GM12872 (cell line): ENCODE measurements at regions not wholly inside any gene's neighbourhood (a gene's known extent, or its start where the extent isn't known, plus 50 kb on each side); places are given as distances from the start of the nearest gene placed in this dataset.

Source experiments
- TF ChIP-seq, protein P1 (sequence below): IDR thresholded peaks from 3 replicates; pipeline ENCODE4 v1.5.1; 2011; ENCODE audit warnings: low read depth, mild to moderate bottlenecking, low read length, moderate library complexity; ENCODE audit not compliant: insufficient read depth

DNA sequence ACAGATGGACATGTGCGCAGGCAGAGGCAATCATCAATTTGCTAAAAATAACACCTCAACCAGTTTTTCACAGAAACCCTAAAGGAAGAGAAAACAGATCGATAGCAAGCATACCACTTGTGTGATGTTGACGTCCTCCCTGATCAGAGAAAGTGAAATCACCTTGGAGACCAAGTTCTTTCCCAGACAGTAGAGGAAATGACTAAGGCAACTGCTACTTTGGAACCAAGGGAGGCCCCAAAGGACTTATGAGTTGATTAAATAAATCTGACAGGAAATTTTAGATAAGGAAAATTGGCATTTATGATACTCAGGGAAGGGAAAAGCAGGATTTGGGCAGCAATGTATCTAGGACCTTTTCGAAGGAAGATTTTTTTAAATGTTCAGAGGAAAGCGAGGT, 267.1 kb upstream of the ASIC2 start:
- TF ChIP-seq, protein P1, sequence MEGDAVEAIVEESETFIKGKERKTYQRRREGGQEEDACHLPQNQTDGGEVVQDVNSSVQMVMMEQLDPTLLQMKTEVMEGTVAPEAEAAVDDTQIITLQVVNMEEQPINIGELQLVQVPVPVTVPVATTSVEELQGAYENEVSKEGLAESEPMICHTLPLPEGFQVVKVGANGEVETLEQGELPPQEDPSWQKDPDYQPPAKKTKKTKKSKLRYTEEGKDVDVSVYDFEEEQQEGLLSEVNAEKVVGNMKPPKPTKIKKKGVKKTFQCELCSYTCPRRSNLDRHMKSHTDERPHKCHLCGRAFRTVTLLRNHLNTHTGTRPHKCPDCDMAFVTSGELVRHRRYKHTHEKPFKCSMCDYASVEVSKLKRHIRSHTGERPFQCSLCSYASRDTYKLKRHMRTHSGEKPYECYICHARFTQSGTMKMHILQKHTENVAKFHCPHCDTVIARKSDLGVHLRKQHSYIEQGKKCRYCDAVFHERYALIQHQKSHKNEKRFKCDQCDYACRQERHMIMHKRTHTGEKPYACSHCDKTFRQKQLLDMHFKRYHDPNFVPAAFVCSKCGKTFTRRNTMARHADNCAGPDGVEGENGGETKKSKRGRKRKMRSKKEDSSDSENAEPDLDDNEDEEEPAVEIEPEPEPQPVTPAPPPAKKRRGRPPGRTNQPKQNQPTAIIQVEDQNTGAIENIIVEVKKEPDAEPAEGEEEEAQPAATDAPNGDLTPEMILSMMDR, result no peak

DNA sequence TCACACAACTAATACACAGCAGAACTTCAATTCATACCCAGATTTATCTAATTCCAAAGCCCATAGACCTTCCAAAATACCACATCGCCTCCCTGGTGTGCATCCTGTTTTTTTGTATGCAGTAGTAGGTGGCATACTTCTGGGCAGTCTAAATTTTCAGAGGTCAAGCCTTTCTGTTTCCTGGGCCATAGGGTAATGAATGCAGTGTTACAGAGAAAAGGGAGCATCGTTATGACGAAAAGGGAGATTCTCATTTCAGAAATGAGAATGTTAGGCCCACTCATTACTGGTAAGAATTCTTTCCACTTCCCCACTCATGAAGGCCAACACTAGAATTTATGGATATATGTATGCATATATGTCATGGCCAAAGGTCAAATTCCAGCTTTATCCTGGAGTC, 267.8 kb upstream of the ASIC2 start:
- TF ChIP-seq, protein P1, result no peak

DNA sequence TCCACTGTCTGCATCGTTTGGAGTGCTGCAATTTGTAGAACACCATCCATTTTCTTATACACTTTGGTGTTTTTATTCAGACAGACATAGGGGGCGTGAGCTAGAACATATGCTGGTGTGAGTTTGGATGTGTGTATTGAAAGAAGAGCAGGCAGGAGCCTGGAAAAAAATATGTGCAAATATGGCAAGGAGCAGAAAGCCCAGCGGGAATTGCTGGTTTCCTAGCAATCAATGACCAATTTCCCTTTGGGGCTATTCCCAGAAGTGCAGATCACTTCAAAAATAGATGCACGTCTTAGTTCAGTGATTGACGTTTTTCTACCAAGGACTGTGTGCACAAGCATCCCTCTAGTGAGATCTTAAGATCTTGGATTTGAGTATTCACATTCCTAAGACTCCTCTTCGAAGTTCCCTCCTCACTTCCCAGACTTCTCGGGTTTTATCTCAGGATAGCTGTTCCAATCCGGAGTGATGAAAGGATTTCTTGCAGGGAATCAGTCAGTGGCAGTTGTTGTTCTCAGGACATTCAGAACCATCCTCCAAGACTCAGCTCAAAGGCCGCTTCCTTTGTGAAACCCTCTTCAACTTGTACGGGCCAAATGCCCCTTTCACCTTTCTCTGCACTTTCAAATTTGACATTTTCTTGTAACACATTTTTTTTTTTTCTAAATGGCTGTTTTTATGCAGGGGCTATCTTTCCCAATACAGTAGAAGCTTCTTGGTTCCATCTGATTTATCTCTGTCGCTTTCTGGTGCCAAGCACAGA, 268.7 kb upstream of the ASIC2 start:
- TF ChIP-seq, protein P1, result no peak

DNA sequence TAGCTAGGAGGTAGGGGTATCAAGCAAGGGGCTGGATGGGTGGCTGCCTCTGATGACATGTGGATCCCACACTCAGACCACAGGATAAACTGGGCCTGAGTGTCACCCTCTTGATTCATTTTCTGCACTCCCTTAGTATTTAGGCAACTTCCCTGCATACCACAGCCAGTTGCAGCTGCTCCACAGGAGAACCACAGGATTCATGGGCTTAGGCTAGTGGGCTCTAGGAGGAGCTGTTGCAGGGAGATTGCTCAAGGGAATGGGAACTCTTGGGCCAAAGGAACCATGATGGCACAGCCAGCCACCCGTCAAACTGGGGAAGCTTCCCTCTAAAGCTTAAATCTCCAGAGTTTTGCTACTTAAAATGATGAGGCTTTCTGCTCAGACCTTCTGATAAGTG, 269.7 kb upstream of the ASIC2 start:
- TF ChIP-seq, protein P1, result 0 out of 3 replicates have a peak, but pooled peaks have one; percentile 2

DNA sequence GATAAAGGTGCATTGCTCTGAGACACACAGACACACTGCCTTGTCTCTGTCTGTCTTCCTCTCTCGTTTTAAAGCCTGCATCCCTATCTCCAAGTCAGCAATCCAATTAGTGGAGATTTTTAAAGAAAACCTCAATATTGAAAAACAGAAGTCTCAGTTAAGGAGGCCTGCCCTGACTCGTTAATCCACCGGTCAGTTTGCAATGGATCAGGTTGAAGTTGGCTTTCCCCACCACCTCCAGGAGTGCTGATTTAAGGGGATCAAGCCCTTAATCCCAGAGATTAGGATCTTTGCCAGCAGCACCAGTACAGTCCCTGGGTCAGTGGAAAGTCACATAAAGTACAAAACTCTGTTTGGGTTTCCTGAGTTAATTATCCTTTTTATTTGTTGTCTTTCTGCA, 271.1 kb upstream of the ASIC2 start:
- TF ChIP-seq, protein P1, result no peak

DNA sequence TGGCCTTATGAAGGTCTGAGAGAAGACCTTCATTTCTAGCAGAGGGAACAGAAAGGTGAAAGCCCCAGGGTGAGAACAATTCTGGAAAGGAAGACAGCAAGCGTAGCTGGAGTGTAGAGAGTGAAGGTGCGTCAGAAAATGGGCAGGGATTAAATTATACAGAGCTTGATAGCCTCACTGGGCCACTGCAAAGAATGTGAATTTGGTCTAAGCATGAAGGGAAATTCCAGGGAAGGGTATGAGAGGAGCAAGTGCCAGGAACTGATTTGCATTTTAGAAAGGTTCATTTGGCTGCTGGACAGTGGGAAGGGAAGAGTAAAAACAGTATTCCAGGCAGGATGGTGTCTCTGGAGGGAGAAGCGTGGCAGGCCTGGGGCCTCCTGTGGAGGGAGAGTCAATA, 274.1 kb upstream of the ASIC2 start:
- TF ChIP-seq, protein P1, result no peak

DNA sequence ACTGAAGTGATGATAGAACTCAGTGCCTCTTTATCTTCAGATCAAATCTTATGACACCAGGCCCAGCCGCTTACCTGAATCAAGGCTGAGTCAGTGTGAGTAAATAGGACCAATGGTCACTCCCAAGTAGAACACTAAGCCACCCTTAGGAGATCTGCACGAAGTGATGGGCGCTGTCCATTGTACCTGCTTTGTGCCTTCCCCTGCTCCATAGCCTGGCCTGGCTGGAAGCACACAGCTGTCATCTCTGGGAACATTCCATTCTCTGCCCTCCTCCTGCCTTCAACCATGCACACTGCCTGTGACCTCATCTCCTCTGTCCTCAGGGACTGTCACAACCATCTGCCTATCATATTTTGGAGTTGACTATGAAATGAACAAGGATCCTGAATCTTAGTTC, 279.5 kb upstream of the ASIC2 start:
- TF ChIP-seq, protein P1, result no peak
